ENCODE measurements at regions not wholly inside any gene's neighbourhood (a gene's known extent, or its start where the extent isn't known, plus 50 kb on each side); places are given as distances from the start of the nearest gene placed in this dataset.

GRCh38 chr14:71212683-71213107, 305.4 kb downstream of the PCNX1 start:
- TF ChIP-seq CTCF (IDR thresholded peaks at IDR 0.05), result no peak
- no peak for TF ChIP-seq POLR2AphosphoS5 (IDR thresholded peaks at IDR 0.05)

All from stomach (tissue), 4 donors.